ENCODE measurements at regions not wholly inside any gene's neighbourhood (a gene's known extent, or its start where the extent isn't known, plus 50 kb on each side); places are given as distances from the start of the nearest gene placed in this dataset.

DNA sequence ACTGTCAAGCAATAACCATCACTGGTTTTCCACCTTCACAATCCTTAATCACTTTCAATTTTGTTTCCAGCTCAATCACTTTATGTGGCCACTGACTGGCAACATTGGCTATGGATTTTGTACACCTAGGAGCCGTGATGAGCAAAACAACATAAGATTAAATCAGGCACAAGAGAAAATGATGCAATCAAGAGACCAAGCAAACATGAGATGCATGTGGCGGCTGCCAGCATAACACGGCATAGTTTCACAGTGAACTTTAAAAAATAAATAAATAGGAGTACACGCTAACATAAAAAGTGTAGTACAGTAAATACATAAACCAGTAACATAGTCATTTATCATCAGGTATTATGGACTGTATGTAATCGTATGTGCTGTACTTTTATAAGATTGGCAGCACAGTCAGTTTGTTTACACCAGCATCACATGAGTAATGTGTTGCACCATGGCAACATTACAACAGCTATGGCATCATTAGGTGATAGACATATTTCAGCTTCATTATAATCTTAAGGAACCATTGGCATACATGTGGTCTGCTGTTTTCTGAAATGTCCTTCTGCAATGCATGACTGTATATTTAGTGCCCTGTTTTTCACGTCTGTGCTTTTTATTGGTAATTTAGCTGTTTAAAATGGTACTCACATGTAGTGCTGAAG lies 83.3 kb upstream of the PRDM11 start:
- DNase-seq = no peak

DNA sequence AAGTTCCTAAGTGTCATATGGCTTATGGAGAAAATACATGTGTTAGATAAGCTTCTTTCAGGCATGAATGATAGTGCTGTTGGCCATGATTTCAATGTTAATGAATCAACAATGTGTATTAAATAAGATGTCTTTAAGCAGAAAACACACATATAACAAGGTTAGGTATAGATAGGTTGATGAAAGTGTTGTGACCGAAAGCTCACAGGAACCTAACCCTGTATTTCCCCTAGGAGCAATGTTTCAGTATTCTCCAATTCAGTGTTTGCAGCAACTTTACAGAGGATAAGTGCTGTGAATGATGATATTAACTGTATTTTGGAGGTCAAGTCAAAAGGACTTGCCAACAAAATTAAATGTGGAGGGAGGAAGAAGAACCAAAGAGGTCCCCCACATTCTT lies 82.8 kb upstream of the PRDM11 start:
- DNase-seq = no peak

- DNase-seq = no peak
Measured at GRCh38 chr11:45067966-45068365, 78.5 kb upstream of the PRDM11 start.

DNA sequence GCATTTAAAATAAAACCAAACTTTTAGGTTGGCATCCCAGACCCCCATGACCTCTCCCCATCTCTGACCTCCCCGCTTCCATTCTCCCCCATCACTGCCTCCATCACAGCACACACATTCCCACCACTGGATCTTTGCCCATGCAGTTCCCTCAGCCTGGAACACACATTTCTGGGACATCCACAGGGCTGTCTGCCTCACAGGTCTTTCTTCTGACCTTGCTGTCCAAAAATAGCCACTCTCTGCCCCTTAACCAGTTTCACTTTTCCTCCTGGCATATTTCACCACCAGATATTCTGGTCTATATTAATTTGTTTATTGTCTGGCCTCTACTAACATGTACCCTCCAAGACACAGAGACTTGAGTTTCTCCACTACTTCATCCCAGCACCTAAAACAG lies 75.2 kb upstream of the PRDM11 start:
- DNase-seq = no peak

DNA sequence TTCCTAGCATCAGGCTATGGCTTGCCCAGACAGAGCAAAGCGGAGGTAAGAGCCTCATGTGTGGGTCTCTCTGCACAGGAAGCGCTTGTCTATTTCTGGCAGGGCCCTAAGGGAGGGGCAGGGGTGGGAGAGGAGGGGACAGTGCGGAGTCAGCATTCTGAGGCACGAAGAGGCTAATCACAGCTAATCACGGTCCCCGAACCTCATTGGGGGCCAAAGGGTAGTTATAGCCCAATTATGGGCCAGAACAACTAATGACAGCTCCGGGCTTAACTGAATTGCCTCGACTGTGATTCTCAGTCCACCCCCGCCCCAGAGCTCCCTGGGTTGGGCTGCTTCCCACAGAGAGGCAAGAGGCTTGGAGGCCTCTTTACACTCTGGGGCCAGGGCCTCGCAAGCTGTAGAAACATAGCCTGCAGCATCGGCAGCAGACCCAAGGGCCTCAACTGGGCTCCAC lies 72.7 kb upstream of the PRDM11 start:
- peak in 1 of 2 donors; percentile 33 for DNase-seq

- no peak for DNase-seq
Measured at GRCh38 chr11:45075519-45075918, 70.9 kb upstream of the PRDM11 start.

DNA sequence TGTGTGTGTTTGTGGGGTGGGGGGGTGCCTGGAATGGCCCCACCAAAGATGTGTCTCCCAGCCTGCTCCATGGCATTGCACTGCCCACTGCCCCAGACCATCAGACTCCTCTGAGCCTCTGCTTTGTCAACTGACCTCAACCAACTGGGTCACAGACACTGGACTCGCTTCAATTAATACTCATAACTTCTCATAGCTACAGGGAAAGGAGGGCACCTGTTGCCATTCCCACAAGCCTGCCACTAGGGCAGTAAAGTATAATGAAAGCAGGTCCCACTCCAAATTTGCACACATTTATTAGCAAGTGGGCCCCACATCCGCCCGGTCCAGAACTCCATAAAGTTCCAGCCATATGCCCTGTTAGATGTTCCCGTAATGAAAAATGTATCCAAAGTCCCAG lies 70.5 kb upstream of the PRDM11 start:
- DNase-seq = no peak

DNA sequence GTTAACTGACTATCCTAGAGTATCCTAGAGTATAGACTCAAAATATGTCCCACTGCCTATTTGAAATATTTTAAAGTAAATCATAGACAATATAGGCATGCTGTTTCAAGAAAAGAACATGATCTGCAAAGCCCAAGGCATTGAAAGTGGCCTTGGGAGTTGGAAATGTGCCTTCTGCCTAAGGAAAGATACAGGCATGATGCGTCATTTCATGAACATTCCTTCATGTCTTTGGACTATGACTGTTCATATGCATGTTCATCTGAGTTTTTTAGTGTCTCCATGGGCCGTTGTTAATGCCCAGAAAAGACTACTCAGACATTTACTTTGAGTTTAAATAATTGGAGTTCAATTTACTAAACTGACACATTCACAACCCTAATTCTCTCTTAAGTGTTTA lies 69.7 kb upstream of the PRDM11 start:
- DNase-seq = no peak

DNA sequence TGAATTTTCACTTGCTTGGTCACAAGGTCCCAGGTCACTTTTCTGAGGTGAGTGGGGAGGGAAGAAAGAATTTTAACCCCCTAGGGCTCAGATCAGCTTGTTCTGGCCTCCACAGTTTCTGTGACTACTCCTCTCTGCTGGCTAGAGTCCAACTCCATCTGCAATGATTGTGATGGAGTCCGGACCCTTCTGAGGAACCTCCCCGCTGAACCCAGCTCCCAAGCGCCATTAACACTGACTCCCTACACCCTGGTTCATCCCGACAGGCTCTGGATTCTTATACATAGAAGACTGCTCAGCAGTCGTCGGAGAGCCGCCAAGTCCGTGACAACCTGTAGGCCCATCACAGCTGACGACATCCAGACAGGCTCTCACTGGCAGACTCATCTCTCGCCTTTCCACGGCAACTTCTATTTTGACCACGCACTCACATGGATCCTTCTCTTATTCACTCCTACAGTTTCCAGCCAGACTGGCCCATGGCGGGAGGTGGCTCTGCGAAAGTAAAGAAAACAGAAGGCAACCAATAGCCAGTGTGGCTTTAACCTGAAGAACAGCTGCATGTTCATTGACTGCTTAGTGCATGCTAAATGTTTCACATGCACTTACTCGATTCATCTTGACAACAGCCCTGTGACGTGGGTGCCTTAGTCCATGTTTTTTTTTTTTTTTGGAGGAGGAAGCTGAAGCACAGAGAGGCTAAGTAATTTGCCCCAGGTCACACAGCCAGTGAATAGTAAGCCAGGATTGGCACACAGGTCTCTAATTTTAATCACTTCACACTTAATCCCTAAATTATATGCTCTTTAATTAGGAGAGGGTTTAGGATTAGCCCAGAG lies 68.0 kb upstream of the PRDM11 start:
- DNase-seq = no peak

GRCh38 chr11:45079075-45079444 lies 67.4 kb upstream of the PRDM11 start:
- DNase-seq = no peak

DNA sequence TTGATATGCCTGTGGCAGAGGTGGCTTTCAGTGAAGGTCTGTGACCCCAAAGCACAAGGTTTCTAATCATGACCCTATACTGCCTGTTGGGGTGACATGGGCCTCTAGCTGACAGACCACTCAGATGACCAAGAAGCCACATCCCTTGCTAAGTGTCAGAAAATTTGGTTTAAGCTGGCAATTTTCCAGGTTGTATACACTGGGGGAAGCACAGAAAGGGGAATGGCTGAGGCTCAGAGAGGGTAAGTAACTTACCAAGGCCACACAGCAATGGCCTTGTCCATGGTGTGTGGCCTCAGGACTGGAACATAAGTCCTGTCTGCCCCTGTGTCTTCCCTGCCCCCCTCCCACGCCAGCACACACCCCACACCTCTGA lies 66.9 kb upstream of the PRDM11 start:
- no peak for DNase-seq

GRCh38 chr11:45079943-45080719 lies 66.3 kb upstream of the PRDM11 start:
- DNase-seq = no peak

DNA sequence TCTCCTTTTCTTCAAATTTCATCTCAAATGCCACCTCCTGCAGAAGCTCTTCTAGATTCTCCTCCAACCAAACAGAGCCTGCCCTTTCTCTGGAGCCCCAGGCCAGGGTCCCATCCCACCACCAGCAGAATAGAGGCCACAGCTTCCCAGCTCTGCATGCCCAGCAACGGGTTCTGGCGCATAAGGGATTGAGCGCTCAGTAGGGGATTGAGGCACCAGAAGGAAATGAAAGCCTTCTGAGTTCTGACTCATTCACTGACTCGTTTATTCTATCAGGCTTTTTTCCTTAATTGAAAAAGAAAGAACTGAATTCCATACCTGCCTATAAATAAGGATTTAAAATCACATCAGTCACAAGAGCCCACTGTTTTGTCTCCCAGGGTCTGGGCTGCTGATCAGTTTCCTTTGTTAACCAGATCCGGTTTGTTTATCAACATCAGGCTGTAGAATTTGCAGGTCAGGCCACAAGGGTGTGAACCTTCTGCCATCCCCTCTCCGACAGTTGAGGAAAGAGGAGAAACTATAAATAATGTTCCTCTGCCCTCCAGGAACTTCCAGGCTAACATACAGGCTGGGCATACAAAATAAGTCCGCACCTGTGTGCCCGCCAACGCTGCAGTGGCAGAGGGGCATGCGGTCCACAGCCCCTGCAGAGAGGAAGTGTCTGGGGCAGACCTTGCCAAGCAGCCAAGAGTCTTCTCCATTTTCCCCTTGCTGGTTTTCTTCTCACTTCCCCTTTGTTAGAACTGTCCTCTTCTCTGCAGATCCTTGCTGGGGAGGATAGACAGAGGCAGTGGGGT lies 63.5 kb upstream of the PRDM11 start:
- DNase-seq = no peak

GRCh38 chr11:45083544-45084087 lies 62.8 kb upstream of the PRDM11 start:
- DNase-seq = no peak

DNA sequence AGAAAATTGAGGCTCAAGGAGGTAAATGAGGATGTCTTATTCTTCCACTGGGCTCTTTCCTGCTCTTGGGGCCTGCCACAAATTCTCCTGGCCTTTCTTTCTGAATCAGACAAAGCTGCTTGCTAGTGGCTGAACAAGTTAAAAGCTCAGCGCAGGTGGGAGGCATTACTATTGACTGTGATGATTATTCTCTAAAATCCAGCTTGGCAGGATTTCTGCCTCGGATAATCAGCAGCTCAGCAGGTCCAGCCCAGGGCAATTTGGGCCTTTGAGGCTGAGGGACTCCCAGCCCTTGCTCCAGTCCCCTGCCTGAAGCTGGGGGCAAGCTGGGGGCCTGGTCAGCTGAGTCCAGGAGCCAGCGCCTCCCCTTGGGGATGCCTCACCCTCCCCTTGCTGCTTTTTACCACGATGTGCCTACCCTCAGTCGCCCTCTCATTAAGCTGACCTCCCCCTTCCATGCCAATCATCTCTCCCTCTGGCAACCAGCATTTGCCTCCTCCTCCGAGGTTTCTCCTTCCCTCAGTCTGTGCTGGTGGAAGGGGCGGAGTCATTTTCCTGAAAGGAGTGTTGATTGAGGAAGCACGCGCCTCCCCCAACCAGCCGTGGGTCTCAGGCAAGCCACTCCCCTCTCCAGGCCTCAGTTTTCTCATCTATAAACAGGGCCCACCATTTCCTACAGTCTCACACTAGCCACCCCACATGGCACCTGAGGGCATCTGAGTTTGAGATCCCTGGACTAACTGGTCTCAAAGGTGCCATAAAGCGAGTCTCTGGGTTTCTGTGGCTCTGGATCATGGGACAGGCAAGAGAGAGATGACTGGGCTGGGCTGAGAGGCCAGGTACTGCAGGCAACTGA lies 60.6 kb upstream of the PRDM11 start:
- DNase-seq = no peak

DNA sequence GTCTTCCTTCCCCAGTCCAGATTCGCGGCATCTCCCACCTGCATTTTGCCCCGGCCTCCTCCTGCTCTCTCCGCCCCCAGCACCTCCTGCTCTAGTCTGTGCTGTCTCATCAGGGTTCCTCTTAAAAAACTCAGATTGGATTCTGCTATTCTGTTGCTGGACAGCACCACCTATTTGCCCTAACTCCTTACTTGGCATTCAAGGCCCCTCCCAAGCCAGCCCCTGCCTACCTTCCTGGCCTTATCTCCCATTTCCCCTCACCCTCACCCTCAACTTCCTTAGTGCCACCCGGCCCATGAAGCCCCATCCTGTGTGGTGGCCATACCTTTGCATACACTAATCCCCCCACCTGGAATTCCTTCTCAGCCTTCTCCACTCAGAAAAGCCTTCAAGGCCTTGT lies 59.9 kb upstream of the PRDM11 start:
- no peak for DNase-seq

GRCh38 chr11:45087086-45087899 lies 59.1 kb upstream of the PRDM11 start:
- DNase-seq = no peak

DNA sequence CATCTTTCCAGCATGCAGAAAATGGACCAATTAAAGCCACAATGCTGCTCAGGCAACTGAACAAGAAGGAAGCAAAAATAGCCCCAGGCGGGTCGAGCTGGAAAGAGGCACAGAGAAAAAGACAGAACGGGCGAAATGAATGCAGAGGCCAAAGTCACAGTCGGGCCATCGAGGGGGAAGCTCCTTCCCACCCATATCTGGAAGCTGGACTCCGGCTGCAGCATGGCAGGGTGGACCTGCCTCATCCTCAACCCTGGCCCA lies 58.6 kb upstream of the PRDM11 start:
- no peak for DNase-seq

DNA sequence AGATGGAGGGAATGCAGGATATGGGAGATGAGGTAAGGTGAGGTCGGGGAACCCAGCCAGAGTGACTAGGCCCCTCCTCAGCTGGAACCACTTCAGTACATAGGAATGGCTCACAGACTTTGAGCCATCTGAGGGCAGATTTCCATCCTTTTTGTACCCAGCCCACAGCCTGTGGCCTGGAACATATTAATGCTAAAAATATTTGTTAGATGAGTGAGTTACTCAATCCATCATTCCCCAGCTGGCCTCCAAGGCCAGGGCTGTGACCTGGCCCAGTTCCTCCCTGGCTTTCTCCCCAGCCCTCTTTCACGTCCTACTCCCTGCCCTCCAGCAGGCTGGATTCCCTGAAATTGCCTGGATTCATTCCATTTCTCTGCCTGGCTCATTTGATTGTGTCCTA lies 57.2 kb upstream of the PRDM11 start:
- DNase-seq = no peak

All from right lung (tissue), 2 donors.